ENCODE measurements at regions not wholly inside any gene's neighbourhood (a gene's known extent, or its start where the extent isn't known, plus 50 kb on each side); places are given as distances from the start of the nearest gene placed in this dataset.

DNA sequence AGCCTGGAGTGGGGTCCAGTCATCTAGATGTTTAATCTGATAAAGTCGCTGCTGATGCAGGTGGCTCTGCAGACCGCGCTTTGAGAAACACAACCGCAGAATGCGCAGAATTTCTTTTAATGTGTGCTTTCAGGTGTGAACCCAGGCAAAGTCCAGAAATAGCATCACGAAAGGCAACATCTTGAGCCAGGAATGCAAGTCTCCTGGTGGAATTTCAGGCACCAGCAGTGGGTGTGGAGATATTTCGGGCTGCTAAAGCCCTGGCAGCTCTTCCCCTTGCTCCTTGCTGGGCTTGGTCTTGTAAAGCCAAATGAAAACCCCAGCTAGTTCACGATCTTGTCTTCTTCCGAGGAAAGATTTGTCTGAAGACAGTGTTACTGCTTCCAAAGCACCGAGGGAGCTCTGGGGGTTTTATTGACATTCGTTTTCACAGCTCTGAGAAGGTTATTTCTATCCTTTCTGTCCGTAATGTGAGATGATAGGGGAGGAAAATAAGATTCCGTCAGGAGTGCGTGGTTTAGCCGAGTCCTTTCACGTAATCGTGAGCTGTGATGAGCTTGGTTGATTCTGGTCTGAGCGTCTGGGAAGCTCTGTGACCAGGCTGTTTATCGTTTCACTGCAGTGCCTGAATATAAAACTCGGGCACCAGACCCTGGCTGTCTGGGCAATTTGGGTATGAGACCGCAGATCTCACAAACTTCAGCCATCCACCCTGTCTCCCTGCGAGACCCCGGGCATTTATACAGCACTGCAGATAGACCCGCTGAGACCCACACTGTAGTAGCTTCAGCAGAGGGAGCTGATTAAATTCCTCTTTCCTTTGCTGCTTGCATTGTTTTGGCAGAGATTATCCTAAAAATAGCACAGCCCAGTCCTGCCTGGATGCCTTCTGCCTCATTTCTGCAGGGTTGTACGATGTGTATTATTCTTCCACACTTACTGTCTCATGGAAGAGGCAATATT lies 67.0 kb upstream of the SLC25A26 start:
- ChIA-PET CTCF (interaction anchor here (0.8 to 2.4 kb wide), 3 partner anchors 8 to 15 kb away, joined by 3 to 5 read pairs (median 3); no protein-coding TSS in a partner anchor), POLR2A (no interaction called here)

DNA sequence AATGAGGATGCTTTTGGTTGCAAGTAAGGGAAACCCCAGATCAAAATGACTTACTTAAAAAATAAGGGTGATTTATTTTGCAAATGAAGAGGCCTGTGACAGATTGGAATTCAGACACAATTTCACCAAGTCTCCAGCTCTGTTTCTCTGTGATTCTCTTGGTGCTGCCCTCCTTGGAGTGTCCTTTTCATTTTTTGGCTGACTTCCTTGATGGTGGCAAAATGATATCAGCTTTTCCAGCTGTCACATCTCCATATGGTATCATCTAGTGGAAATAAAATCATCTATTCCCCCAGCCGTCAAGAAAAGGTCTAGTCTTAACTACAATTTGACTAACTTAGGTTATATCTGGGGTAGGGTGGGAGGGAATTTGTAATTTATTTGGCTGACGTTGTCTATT lies 68.5 kb upstream of the SLC25A26 start:
- no TSS peak for BruUV-seq (replicated peaks)
- DNase-seq (ENCODE audit: low read depth, low spot score) (no peak), FAIRE-seq (no peak)
- H3K4me3 ChIP-seq (replicated peaks in 1 of 3; ENCODE audit: insufficient read depth in 1 of 3, low read depth in 1 of 3, low read length in 3 of 3) = no peak overlapping the region
- H3K9me1 ChIP-seq (replicated peaks; ENCODE audit: control insufficient read depth, extremely low read depth, insufficient read depth, low read length) = no peaks in the 10 kb centered on the region
- intact Hi-C loops (cut with micrococcal nuclease) = no loop called here
- H3K27ac ChIP-seq (ENCODE audit: insufficient read depth, low read depth, low read length) = no peak overlapping the region
- TF ChIP-seq, protein P1, sequence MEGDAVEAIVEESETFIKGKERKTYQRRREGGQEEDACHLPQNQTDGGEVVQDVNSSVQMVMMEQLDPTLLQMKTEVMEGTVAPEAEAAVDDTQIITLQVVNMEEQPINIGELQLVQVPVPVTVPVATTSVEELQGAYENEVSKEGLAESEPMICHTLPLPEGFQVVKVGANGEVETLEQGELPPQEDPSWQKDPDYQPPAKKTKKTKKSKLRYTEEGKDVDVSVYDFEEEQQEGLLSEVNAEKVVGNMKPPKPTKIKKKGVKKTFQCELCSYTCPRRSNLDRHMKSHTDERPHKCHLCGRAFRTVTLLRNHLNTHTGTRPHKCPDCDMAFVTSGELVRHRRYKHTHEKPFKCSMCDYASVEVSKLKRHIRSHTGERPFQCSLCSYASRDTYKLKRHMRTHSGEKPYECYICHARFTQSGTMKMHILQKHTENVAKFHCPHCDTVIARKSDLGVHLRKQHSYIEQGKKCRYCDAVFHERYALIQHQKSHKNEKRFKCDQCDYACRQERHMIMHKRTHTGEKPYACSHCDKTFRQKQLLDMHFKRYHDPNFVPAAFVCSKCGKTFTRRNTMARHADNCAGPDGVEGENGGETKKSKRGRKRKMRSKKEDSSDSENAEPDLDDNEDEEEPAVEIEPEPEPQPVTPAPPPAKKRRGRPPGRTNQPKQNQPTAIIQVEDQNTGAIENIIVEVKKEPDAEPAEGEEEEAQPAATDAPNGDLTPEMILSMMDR (IDR thresholded peaks at IDR 0.05; ENCODE audit: extremely low read depth in 1 of 2, insufficient read depth in 1 of 2, low read depth in 1 of 2, low read length in 2 of 2) = no peak
- TF ChIP-seq EZH2 (IDR thresholded peaks at IDR 0.05; ENCODE audit: borderline replicate concordance, low read depth, low read length, severe bottlenecking) (no peak), JUN (IDR thresholded peaks at IDR 0.05; ENCODE audit: borderline replicate concordance, insufficient read depth, insufficient read length, low read depth) (no peak), MYC (IDR thresholded peaks at IDR 0.05; ENCODE audit: low read depth, low read length) (no peak), POLR2AphosphoS5 (IDR thresholded peaks at IDR 0.05; ENCODE audit: insufficient read depth, low read depth, low read length) (no peak), GATA2 (IDR thresholded peaks at IDR 0.05; ENCODE audit: insufficient read depth, insufficient read length, low read depth, low read length) (no peak), FOS (IDR thresholded peaks at IDR 0.05; ENCODE audit: borderline replicate concordance, insufficient read depth, low read length) (no peak)
- TF ChIP-seq, protein P2, sequence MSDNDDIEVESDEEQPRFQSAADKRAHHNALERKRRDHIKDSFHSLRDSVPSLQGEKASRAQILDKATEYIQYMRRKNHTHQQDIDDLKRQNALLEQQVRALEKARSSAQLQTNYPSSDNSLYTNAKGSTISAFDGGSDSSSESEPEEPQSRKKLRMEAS (IDR thresholded peaks at IDR 0.05; ENCODE audit: insufficient read depth, insufficient read length) = no peak
- dilution Hi-C loops (cut with MboI; ENCODE audit: extremely low pct_ligation_motif_present, low sequenced_read_pairs) = no loop called here
- no peaks in the 10 kb centered on the region for H3K79me2 ChIP-seq (ENCODE audit: control insufficient read depth, insufficient read depth, low read length)
- H3K4me1 ChIP-seq (ENCODE audit: control insufficient read depth, extremely low read depth, insufficient read depth, low read length) = no peaks in the 10 kb centered on the region
- H3K4me2 ChIP-seq (ENCODE audit: insufficient read depth, low read length) = no peak overlapping the region
- peaks cover 27 to 30% of the 10 kb centered on the region in 2 experiments for H3K27me3 ChIP-seq (ENCODE audit: control insufficient read depth in 2 of 2, insufficient read depth in 2 of 2, low read length in 2 of 2)
- H3K36me3 ChIP-seq (ENCODE audit: control insufficient read depth in 2 of 2, extremely low read depth in 1 of 2, insufficient read depth in 2 of 2, low read length in 2 of 2) = no peaks in the 10 kb centered on the region
- ChIA-PET CTCF (interaction anchor here (1.1 kb wide), 1 partner anchor 9 kb away, joined by 3 read pairs; no protein-coding TSS in a partner anchor), POLR2A (no interaction called here)
- no peaks in the 10 kb centered on the region for H3K9me3 ChIP-seq (replicated peaks; ENCODE audit: control insufficient read depth, insufficient read depth, low read length)
- H4K20me1 ChIP-seq (replicated peaks; ENCODE audit: control insufficient read depth, extremely low read depth, insufficient read depth, low read length) = no peaks in the 10 kb centered on the region
- H3K9ac ChIP-seq (replicated peaks; ENCODE audit: extremely low read depth, insufficient read depth, low read length) = no peak overlapping the region
- no peak overlapping the region for H2AFZ ChIP-seq (ENCODE audit: low read depth, low read length)

More for the DNA sequence above, 67.0 kb upstream of the SLC25A26 start:
- Histone ChIP-seq H3K9ac (replicated peaks; ENCODE audit: extremely low read depth, insufficient read depth, low read length) (no peak overlapping the region), H3K4me2 (ENCODE audit: insufficient read depth, low read length) (no peak overlapping the region), H3K9me3 (replicated peaks; ENCODE audit: control insufficient read depth, insufficient read depth, low read length) (no peaks in the 10 kb centered on the region), H3K9me1 (replicated peaks; ENCODE audit: control insufficient read depth, extremely low read depth, insufficient read depth, low read length) (no peaks in the 10 kb centered on the region), H4K20me1 (replicated peaks; ENCODE audit: control insufficient read depth, extremely low read depth, insufficient read depth, low read length) (no peaks in the 10 kb centered on the region), H3K27me3 (ENCODE audit: control insufficient read depth in 2 of 2, insufficient read depth in 2 of 2, low read length in 2 of 2) (peaks cover 26 to 30% of the 10 kb centered on the region in 2 experiments), H3K4me3 (replicated peaks in 1 of 3; ENCODE audit: insufficient read depth in 1 of 3, low read depth in 1 of 3, low read length in 3 of 3) (no peak overlapping the region), H3K79me2 (ENCODE audit: control insufficient read depth, insufficient read depth, low read length) (no peaks in the 10 kb centered on the region), H2AFZ (ENCODE audit: low read depth, low read length) (no peak overlapping the region), H3K27ac (ENCODE audit: insufficient read depth, low read depth, low read length) (no peak overlapping the region), H3K4me1 (ENCODE audit: control insufficient read depth, extremely low read depth, insufficient read depth, low read length) (no peaks in the 10 kb centered on the region), H3K36me3 (ENCODE audit: control insufficient read depth in 2 of 2, extremely low read depth in 1 of 2, insufficient read depth in 2 of 2, low read length in 2 of 2) (no peaks in the 10 kb centered on the region)
- dilution Hi-C loops (cut with MboI; ENCODE audit: extremely low pct_ligation_motif_present, low sequenced_read_pairs) = no loop called here
- DNase-seq (ENCODE audit: low read depth, low spot score) (no peak), FAIRE-seq (no peak)
- intact Hi-C loops (cut with micrococcal nuclease) = no loop called here
- BruUV-seq (replicated peaks) = no TSS peak
- TF ChIP-seq MYC (IDR thresholded peaks at IDR 0.05; ENCODE audit: low read depth, low read length) = no peak
